Lower leg skin (tissue), 4 donors: ENCODE measurements at regions not wholly inside any gene's neighbourhood (a gene's known extent, or its start where the extent isn't known, plus 50 kb on each side); places are given as distances from the start of the nearest gene placed in this dataset.
A peak's percentile ranks its signal among the peaks of the same experiment; 100 is the strongest.
"Not testable (repeated sequence)": the region's sequence is repeated elsewhere in the genome, so short reads cannot be mapped to it uniquely, and the experiment has no call there.

ENCODE experiments used
- DNase-seq, 2 donors: peaks; one replicate each; pipeline ENCODE4 v3.0.0-alpha.2; 2019; ENCODE audit warnings: low spot score in 2 of 2
- H3K4me3 ChIP-seq: fragments of 200-600 bp; sonication (generic); 2 replicates; pipeline ENCODE4 v1.5.1; 2017; ENCODE audit warnings: mild to moderate bottlenecking, low read depth; ENCODE audit not compliant: poor library complexity, severe bottlenecking
- POLR2A ChIP-seq, 2 donors: fragments of 450-650 bp; IDR thresholded peaks; one replicate each; pipeline ENCODE4 v1.6.1; 2016 to 2017; ENCODE audit warnings: antibody characterized with exemption in 2 of 2, mild to moderate bottlenecking in 1 of 2, moderate library complexity in 1 of 2
- WGBS, 2 donors: methylation state at CpG; one replicate each; pipeline ENCODE4 v1.1.5; 2018; 5-methylcytosine and 5-hydroxymethylcytosine counted together
- intact Hi-C: fragments of 100-400 bp; cut with DNase I; formaldehyde crosslinking; loops from one replicate; pipeline ENCODE4 v1.15.0; 2023; ENCODE audit warnings: low total_unique reads
- TF ChIP-seq, protein P1 (sequence below), 3 donors: fragments of 450-650 bp; IDR thresholded peaks; one replicate each; pipeline ENCODE4 v1.5.1; 2016; ENCODE audit warnings: antibody characterized with exemption in 3 of 3, mild to moderate bottlenecking in 3 of 3, moderate library complexity in 2 of 3

DNA sequence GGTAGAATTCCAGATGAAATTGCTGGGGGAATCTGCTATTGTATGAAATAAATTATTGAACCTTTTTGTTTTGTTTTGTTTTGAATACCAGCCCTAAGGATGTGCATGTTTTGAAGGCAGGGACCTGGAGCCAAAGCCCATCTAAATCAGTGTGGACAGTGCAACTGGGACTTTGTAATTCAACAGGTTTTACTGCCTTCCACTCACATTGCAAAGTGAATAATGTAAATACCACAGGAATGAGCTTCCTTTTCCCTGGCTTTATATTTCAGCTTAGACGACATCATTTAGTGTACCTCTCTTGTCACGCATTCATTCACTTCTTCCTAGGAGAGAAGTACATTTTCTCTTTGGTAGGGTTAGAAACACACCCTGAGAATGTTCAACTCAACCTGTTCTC lies 795.0 kb downstream of the CENPC start:
- H3K4me3 ChIP-seq: no peak overlapping the region
- 66 to 69% methylated on average over 2 of the region's 2 CpGs for WGBS, 2 donors
- intact Hi-C loops: no loop called here
- no peak for TF ChIP-seq POLR2A (IDR thresholded peaks at IDR 0.05)
- TF ChIP-seq, protein P1, sequence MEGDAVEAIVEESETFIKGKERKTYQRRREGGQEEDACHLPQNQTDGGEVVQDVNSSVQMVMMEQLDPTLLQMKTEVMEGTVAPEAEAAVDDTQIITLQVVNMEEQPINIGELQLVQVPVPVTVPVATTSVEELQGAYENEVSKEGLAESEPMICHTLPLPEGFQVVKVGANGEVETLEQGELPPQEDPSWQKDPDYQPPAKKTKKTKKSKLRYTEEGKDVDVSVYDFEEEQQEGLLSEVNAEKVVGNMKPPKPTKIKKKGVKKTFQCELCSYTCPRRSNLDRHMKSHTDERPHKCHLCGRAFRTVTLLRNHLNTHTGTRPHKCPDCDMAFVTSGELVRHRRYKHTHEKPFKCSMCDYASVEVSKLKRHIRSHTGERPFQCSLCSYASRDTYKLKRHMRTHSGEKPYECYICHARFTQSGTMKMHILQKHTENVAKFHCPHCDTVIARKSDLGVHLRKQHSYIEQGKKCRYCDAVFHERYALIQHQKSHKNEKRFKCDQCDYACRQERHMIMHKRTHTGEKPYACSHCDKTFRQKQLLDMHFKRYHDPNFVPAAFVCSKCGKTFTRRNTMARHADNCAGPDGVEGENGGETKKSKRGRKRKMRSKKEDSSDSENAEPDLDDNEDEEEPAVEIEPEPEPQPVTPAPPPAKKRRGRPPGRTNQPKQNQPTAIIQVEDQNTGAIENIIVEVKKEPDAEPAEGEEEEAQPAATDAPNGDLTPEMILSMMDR (IDR thresholded peaks at IDR 0.05): no peak
- DNase-seq: no peak

DNA sequence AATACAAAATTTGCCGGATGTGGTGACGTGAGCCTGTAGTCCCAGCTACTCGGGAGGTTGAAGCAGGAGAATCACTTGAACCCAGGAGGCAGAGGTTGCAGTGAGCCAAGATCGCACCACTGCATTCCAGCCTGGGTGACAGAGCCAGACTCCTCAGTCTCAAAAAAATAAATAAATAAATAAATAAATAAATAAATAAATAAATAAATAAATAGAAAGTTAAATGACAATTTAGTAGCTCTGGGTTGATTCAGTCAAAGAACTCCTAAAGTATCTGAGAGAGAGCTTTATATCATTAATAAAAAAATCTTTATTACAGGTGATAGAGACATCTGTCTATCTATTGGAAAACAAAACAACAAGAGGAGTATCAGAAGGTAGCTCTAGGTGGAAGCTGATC lies 798.4 kb downstream of the CENPC start:
- intact Hi-C loops, H3K4me3 ChIP-seq, DNase-seq: not testable (repeated sequence)
- 92 to 96% methylated on average over 4 of the region's 4 CpGs for WGBS, 2 donors

DNA sequence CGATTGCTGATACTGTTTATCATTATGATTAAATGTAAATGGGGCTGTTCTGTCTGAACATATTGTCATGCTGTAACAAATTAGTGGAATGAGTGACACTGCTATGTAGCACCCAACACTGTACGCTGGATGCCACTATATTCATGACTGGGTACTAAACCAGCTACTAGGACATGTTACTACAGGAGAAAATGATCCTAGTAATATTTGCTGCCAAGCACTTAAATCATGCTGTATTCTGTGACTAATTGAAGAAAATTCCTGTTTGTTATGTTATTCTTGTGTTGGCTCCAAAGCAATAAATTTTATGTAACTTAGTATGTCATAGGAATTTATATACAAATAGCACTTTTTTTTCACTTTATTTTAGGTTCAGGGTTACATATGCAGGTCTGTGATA lies 804.2 kb downstream of the CENPC start:
- DNase-seq: no peak
- intact Hi-C loops: no loop called here
- 48 to 64% methylated on average over 2 of the region's 2 CpGs for WGBS, 2 donors
- no peak overlapping the region for H3K4me3 ChIP-seq
- TF ChIP-seq, protein P1 (IDR thresholded peaks at IDR 0.05): no peak
- TF ChIP-seq POLR2A (IDR thresholded peaks at IDR 0.05): no peak

DNA sequence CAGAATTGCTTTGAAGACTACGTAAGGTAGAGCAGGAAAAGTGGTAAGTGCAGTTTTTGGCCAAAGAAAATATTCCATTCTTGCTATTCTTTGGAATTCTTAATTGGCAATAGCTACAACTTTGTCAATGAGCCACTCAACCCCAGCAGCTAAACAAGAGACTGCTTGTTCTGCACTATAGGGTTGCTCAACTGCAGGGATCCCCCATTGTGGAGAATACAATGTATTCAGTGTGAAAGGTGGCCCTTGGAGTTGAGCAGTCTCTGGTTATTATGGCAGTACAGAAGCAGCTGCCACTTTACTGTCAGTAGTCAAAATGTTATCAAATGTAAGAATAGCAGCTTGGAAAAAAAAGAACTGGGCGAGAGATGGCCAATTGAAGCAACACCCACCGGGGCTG lies 808.7 kb downstream of the CENPC start:
- TF ChIP-seq, protein P1 (IDR thresholded peaks at IDR 0.05): no peak
- TF ChIP-seq POLR2A (IDR thresholded peaks at IDR 0.05): no peak
- 72 to 79% methylated on average over 3 of the region's 3 CpGs for WGBS, 2 donors
- no peak overlapping the region for H3K4me3 ChIP-seq
- intact Hi-C loops: no loop called here
- DNase-seq: no peak

DNA sequence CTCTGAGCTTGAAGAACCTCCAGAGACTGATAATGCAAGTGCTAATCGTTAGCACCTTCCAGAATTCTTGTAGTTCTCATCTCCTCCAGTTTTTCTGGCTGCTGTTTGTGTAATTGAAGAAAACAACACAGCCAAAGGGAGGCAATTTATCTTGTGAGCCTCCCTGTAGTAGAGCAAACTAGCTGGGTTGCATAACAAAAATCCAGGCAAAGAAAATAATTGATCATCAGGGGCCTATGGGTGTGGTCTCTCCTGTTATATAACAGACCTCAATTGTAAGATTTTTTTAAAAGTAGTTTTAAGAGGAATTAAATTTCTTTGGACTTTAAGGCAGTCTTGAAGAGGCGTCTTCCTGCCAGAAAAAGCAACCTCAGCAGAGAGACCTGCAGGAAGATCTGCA lies 817.0 kb downstream of the CENPC start:
- TF ChIP-seq POLR2A (IDR thresholded peaks at IDR 0.05): no peak
- TF ChIP-seq, protein P1 (IDR thresholded peaks at IDR 0.05): no peak
- H3K4me3 ChIP-seq: no peak overlapping the region
- no peak for DNase-seq
- WGBS, 2 donors: 45 to 49% methylated on average over 2 of the region's 2 CpGs
- intact Hi-C loops: no loop called here

DNA sequence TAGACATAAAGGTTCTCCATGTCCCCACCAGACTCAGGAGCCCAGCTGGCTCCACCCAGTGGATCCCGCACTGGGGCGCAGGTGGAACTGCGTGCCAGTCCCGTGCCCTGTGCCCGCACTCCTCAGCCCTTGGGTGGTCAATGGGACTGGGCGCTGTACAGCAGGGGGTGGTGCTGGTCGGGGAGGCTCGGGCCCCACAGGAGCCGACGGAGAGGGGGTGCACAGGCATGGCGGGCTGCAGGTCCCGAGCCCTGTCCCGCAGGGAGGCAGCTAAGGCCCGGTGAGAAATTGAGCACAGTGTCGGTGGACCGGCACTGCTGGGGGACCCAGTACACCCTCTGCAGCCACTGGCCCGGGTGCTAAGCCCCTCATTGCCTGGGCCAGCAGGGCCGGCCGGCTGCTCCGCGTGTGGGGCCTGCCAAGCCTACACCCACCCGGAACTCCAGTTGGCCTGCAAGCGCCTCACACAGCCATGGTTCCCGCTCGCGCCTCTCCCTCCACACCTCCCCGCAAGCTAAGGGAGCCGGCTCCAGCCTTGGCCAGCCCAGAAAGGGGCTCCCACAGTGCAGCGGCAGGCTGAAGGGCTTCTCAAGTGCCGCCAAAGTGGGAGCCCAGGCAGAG lies 832.9 kb downstream of the CENPC start:
- H3K4me3 ChIP-seq, intact Hi-C loops: not testable (repeated sequence)
- WGBS, 2 donors: 94 to 96% methylated on average over 21 to 30 of the region's 30 CpGs
- peak in 1 of 2 donors; percentile 75 for DNase-seq

DNA sequence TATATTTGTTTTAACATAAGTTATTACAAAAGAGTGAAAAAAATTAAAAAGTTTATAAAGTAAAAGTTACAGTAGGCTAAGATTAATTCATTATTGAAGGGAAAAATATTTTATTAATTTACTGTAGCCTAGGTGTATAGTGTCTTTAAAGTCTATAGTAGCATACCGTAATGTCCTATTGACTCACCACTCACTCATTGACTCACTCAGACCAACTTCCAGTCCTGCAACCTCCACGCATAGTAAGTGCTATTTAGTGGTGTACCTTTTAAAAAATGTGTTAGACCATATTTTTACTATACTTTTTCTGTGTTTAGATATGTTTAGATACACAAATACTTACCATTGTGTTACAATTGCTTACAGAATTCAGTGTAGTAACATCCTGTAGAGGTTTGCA lies 841.1 kb downstream of the CENPC start:
- intact Hi-C loops: no loop called here
- no peak for TF ChIP-seq POLR2A (IDR thresholded peaks at IDR 0.05)
- TF ChIP-seq, protein P1 (IDR thresholded peaks at IDR 0.05): no peak
- 87 to 91% methylated on average over 2 of the region's 2 CpGs for WGBS, 2 donors
- H3K4me3 ChIP-seq: no peak overlapping the region
- DNase-seq: no peak
